OCI-LY7 (cell line): ENCODE measurements at regions not wholly inside any gene's neighbourhood (a gene's known extent, or its start where the extent isn't known, plus 50 kb on each side); places are given as distances from the start of the nearest gene placed in this dataset.

ENCODE experiments used
- CTCF ChIP-seq: fragments of 200-600 bp; sonication (generic); conservative IDR thresholded peaks from 2 replicates; pipeline ENCODE4 v1.5.1; 2014; ENCODE audit warnings: mild to moderate bottlenecking, antibody characterized with exemption, low read length, moderate library complexity, mixed read lengths
- EZH2phosphoT487 ChIP-seq: fragments of 200-600 bp; sonication (generic); IDR thresholded peaks from 2 replicates; pipeline ENCODE4 v1.6.1; 2018; ENCODE audit warnings: low read depth, borderline replicate concordance, mild to moderate bottlenecking, mixed run types, antibody characterized with exemption, low read length, moderate library complexity, mixed read lengths

GRCh38 chr13:65585346-65585745, 1644.8 kb downstream of the PCDH9 start:
- TF ChIP-seq CTCF (no peak), EZH2phosphoT487 (no peak)
